DOHH2 (cell line): ENCODE measurements at regions not wholly inside any gene's neighbourhood (a gene's known extent, or its start where the extent isn't known, plus 50 kb on each side); places are given as distances from the start of the nearest gene placed in this dataset.

Experiments
- H3F3A ChIP-seq: fragments of 200-600 bp; sonication (generic), shearing (Covaris generic); 2 replicates; pipeline ENCODE4 v1.6.0; 2016; ENCODE audit warnings: antibody characterized with exemption, mild to moderate bottlenecking; ENCODE audit not compliant: control insufficient read depth, insufficient read depth
- H3K27ac ChIP-seq: fragments of 200-600 bp; sonication (generic); 2 replicates; pipeline ENCODE4 v1.5.1; 2014; ENCODE audit warnings: low read depth, mild to moderate bottlenecking, low read length, moderate library complexity
- H3K27me3 ChIP-seq: fragments of 200-600 bp; sonication (generic); 2 replicates; pipeline ENCODE4 v1.6.1; 2014; ENCODE audit warnings: mild to moderate bottlenecking, low read length, mixed read lengths; ENCODE audit not compliant: control insufficient read depth
- H3K36me3 ChIP-seq: fragments of 200-600 bp; sonication (generic); 2 replicates; pipeline ENCODE4 v1.6.1; 2014; ENCODE audit warnings: mild to moderate bottlenecking, low read length, moderate library complexity, mixed read lengths; ENCODE audit not compliant: control insufficient read depth
- H3K4me1 ChIP-seq: fragments of 200-600 bp; sonication (generic); 2 replicates; pipeline ENCODE4 v1.6.1; 2014; ENCODE audit warnings: mild to moderate bottlenecking, low read length, mixed read lengths; ENCODE audit not compliant: control insufficient read depth
- H3K4me2 ChIP-seq: fragments of 200-600 bp; sonication (generic); 2 replicates; pipeline ENCODE4 v1.6.0; 2014; ENCODE audit warnings: mild to moderate bottlenecking, low read length, moderate library complexity
- H3K4me3 ChIP-seq: fragments of 200-600 bp; sonication (generic); 2 replicates; pipeline ENCODE4 v1.5.1; 2014; ENCODE audit warnings: mild to moderate bottlenecking, low read length, mixed read lengths
- H3K79me2 ChIP-seq: fragments of 200-600 bp; sonication (generic); 2 replicates; pipeline ENCODE4 v1.6.1; 2014; ENCODE audit warnings: mild to moderate bottlenecking, low read length, mixed read lengths; ENCODE audit not compliant: control insufficient read depth
- H3K9me2 ChIP-seq: fragments of 200-600 bp; sonication (generic); replicated peaks from 2 replicates; pipeline ENCODE4 v1.6.1; 2014; ENCODE audit warnings: mild to moderate bottlenecking, low read length, mixed read lengths; ENCODE audit not compliant: control insufficient read depth
- H3K9me3 ChIP-seq: fragments of 200-600 bp; sonication (generic); 2 replicates; pipeline ENCODE4 v1.6.1; 2014; ENCODE audit warnings: antibody characterized with exemption, low read length, mixed read lengths; ENCODE audit not compliant: control insufficient read depth, insufficient read depth
- H4K20me1 ChIP-seq: fragments of 200-600 bp; sonication (generic); 2 replicates; pipeline ENCODE4 v1.6.0; 2014; ENCODE audit warnings: low read depth, mild to moderate bottlenecking, antibody characterized with exemption, low read length, moderate library complexity; ENCODE audit not compliant: control insufficient read depth, insufficient read depth
- CTCF ChIP-seq: fragments of 200-600 bp; sonication (generic); IDR thresholded peaks from one replicate; pipeline ENCODE4 v1.5.1; 2014; ENCODE audit warnings: antibody characterized with exemption, mild to moderate bottlenecking, low read depth, low read length; ENCODE audit not compliant: poor library complexity, severe bottlenecking
- EZH2phosphoT487 ChIP-seq: fragments of 200-600 bp; sonication (generic); IDR thresholded peaks from 2 replicates; pipeline ENCODE4 v1.6.1; 2017; ENCODE audit warnings: borderline replicate concordance, mild to moderate bottlenecking, antibody characterized with exemption, low read length, moderate library complexity, mixed read lengths

- no peak overlapping the region for H3K4me2 ChIP-seq
- H3K27me3 ChIP-seq: no peaks in the 10 kb centered on the region
- no peaks in the 10 kb centered on the region for H3K79me2 ChIP-seq
- H3K9me2 ChIP-seq: no peaks in the 10 kb centered on the region
- H3F3A ChIP-seq: no peaks in the 10 kb centered on the region
- no peaks in the 10 kb centered on the region for H4K20me1 ChIP-seq
- H3K9me3 ChIP-seq: no peaks in the 10 kb centered on the region
- TF ChIP-seq CTCF: no peak
- no peak for TF ChIP-seq EZH2phosphoT487
- H3K36me3 ChIP-seq: no peaks in the 10 kb centered on the region
- H3K27ac ChIP-seq: no peak overlapping the region
- H3K4me3 ChIP-seq: no peak overlapping the region
- peaks cover 30% of the 10 kb centered on the region for H3K4me1 ChIP-seq
These were observed 55.4 kb upstream of the NLK start for GRCh38 chr17:27986805-27987684.

GRCh38 chr17:27989046-27989445 is 53.4 kb upstream of the NLK start:
- Histone ChIP-seq H3K9me2 (no peaks in the 10 kb centered on the region), H3K79me2 (no peaks in the 10 kb centered on the region), H3K27me3 (no peaks in the 10 kb centered on the region; the same call in 1 of the 2 replicates), H4K20me1 (no peaks in the 10 kb centered on the region), H3F3A (no peaks in the 10 kb centered on the region), H3K4me1 (peaks cover 21% of the 10 kb centered on the region), H3K27ac (no peak overlapping the region), H3K4me2 (no peak overlapping the region), H3K36me3 (no peaks in the 10 kb centered on the region), H3K4me3 (no peak overlapping the region), H3K9me3 (no peaks in the 10 kb centered on the region)
- TF ChIP-seq CTCF: no peak
- TF ChIP-seq EZH2phosphoT487: no peak

- Histone ChIP-seq H3K36me3 (no peaks in the 10 kb centered on the region), H3K9me2 (no peaks in the 10 kb centered on the region), H3K4me2 (no peak overlapping the region), H3K9me3 (no peaks in the 10 kb centered on the region), H3K4me3 (no peak overlapping the region), H3K79me2 (no peaks in the 10 kb centered on the region), H3F3A (no peaks in the 10 kb centered on the region), H4K20me1 (no peaks in the 10 kb centered on the region), H3K27ac (no peak overlapping the region), H3K27me3 (no peaks in the 10 kb centered on the region; the same call in 1 of the 2 replicates), H3K4me1 (peaks cover 11% of the 10 kb centered on the region)
- no peak for TF ChIP-seq EZH2phosphoT487
- no peak for TF ChIP-seq CTCF
These were observed 52.4 kb upstream of the NLK start for GRCh38 chr17:27990100-27990499.
